C4-2B (cell line): ENCODE measurements at regions not wholly inside any gene's neighbourhood (a gene's known extent, or its start where the extent isn't known, plus 50 kb on each side); places are given as distances from the start of the nearest gene placed in this dataset.

Experiments used
- CTCF ChIP-seq: fragments of 450-650 bp; conservative IDR thresholded peaks from 2 replicates; pipeline ENCODE4 v1.5.1; 2017; ENCODE audit warnings: mild to moderate bottlenecking
- ZFX ChIP-seq: fragments of 450-650 bp; IDR thresholded peaks from 2 replicates; pipeline ENCODE4 v1.6.1; 2017

- TF ChIP-seq CTCF (peak; percentile 33), ZFX (no peak)
These were observed 346.9 kb downstream of the ZSWIM6 start for GRCh38 chr5:61678966-61679365.
